ENCODE measurements at regions not wholly inside any gene's neighbourhood (a gene's known extent, or its start where the extent isn't known, plus 50 kb on each side); places are given as distances from the start of the nearest gene placed in this dataset.

- TF ChIP-seq CTCF (IDR thresholded peaks at IDR 0.05) (no peak), POLR2A (IDR thresholded peaks at IDR 0.05) (no peak)
- intact Hi-C loops (cut with DNase I), result no loop called here
- H3K27ac ChIP-seq, result no peak overlapping the region
- peaks cover 0 to 27% (median 5%) of the 10 kb centered on the region in 4 donors for H3K4me1 ChIP-seq
- no peaks in the 10 kb centered on the region for H3K36me3 ChIP-seq
- 51% methylated on average over 4 of the region's 4 CpGs for WGBS (ENCODE audit: insufficient coverage, low coverage, low lambda C conversion rate, missing lambda C conversion rate)
- no peak overlapping the region for H3K4me3 ChIP-seq
- ATAC-seq (peak in 1 of 4 donors; percentile 23), DNase-seq (no peak)
- H3K27me3 ChIP-seq, result no peaks in the 10 kb centered on the region
- H3K9me3 ChIP-seq, result peaks cover 0 to 3% (median 0%) of the 10 kb centered on the region in 4 donors
Observed at GRCh38 chr12:88299567-88300101, 157.5 kb downstream of the TMTC3 start.

GRCh38 chr12:88300931-88301330 is 158.8 kb downstream of the TMTC3 start:
- intact Hi-C loops (cut with DNase I), result no loop called here
- Histone ChIP-seq H3K36me3 (no peaks in the 10 kb centered on the region), H3K4me1 (peaks cover 0 to 27% (median 10%) of the 10 kb centered on the region in 4 donors), H3K9me3 (no peaks in the 10 kb centered on the region), H3K27ac (peak overlapping the region in 1 of 3 donors; percentile 3), H3K27me3 (no peaks in the 10 kb centered on the region), H3K4me3 (no peak overlapping the region)
- no peak for TF ChIP-seq POLR2A (IDR thresholded peaks at IDR 0.05)
- ATAC-seq (peak; percentile 89 to 95 (median 92)), DNase-seq (peak in 1 of 3 donors; percentile 59)

- Histone ChIP-seq H3K27ac (no peak overlapping the region), H3K36me3 (no peaks in the 10 kb centered on the region), H3K9me3 (no peaks in the 10 kb centered on the region), H3K4me1 (peaks cover 0 to 24% (median 11%) of the 10 kb centered on the region in 4 donors), H3K4me3 (no peak overlapping the region), H3K27me3 (no peaks in the 10 kb centered on the region)
- intact Hi-C loops (cut with DNase I), result no loop called here
- DNase-seq, result no peak
- no peak for ATAC-seq
- no peak for TF ChIP-seq POLR2A (IDR thresholded peaks at IDR 0.05)
- TF ChIP-seq CTCF (IDR thresholded peaks at IDR 0.05), result no peak
- 67% methylated on average over 1 of the region's 1 CpG for WGBS (ENCODE audit: insufficient coverage, low coverage, low lambda C conversion rate, missing lambda C conversion rate)
Observed at GRCh38 chr12:88303335-88303734, 161.2 kb downstream of the TMTC3 start.

GRCh38 chr12:88305254-88305890 is 163.3 kb downstream of the TMTC3 start:
- WGBS (ENCODE audit: insufficient coverage, low coverage, low lambda C conversion rate, missing lambda C conversion rate), result 21% methylated on average over 5 of the region's 5 CpGs
- ATAC-seq, result peak; percentile 76 to 84 (median 80)
- intact Hi-C loops (cut with DNase I), result no loop called here

More at GRCh38 chr12:88305254-88305890, 163.3 kb downstream of the TMTC3 start:
- H3K9me3 ChIP-seq, result no peaks in the 10 kb centered on the region
- no peak for DNase-seq
- H3K4me3 ChIP-seq, result no peak overlapping the region
- TF ChIP-seq CTCF (IDR thresholded peaks at IDR 0.05), result no peak
- no peaks in the 10 kb centered on the region for H3K27me3 ChIP-seq
- no peaks in the 10 kb centered on the region for H3K36me3 ChIP-seq
- H3K4me1 ChIP-seq, result peaks cover 0 to 18% (median 4%) of the 10 kb centered on the region in 4 donors
- no peak overlapping the region for H3K27ac ChIP-seq
